Activated CD4-positive, alpha-beta T cell treated with anti-CD3 and anti-CD28 coated beads, Interleukin-2, amount 10 ng/mL, durations not matched to agents 24 days and 14 days (primary cell): ENCODE measurements at regions not wholly inside any gene's neighbourhood (a gene's known extent, or its start where the extent isn't known, plus 50 kb on each side); places are given as distances from the start of the nearest gene placed in this dataset.

Experiments
- DNase-seq: peaks from one replicate; pipeline ENCODE4 v3.0.0; 2022
- H3K27ac Mint-ChIP-seq: one replicate; pipeline ENCODE4 v1.8.0; 2022; ENCODE audit warnings: mild to moderate bottlenecking, mixed read lengths
- H3K27me3 Mint-ChIP-seq: one replicate; pipeline ENCODE4 v1.8.0; 2022; ENCODE audit warnings: mixed read lengths
- H3K36me3 Mint-ChIP-seq: one replicate; pipeline ENCODE4 v1.8.0; 2022; ENCODE audit warnings: low read depth, mild to moderate bottlenecking, mixed read lengths
- H3K4me1 Mint-ChIP-seq: one replicate; pipeline ENCODE4 v1.8.0; 2021; ENCODE audit warnings: mixed read lengths
- H3K4me3 Mint-ChIP-seq: one replicate; pipeline ENCODE4 v1.8.0; 2022; ENCODE audit warnings: mild to moderate bottlenecking, moderate library complexity, mixed read lengths
- H3K9me3 Mint-ChIP-seq: one replicate; pipeline ENCODE4 v1.8.0; 2021; ENCODE audit warnings: mixed read lengths
- intact Hi-C: fragments of 100-400 bp; cut with micrococcal nuclease; formaldehyde crosslinking; loops from one replicate; pipeline ENCODE4 v1.15.1; 2023

- peaks cover 3% of the 10 kb centered on the region for H3K4me1 Mint-ChIP-seq
- H3K4me3 Mint-ChIP-seq, result no peak overlapping the region
- H3K27ac Mint-ChIP-seq, result no peak overlapping the region
- no peaks in the 10 kb centered on the region for H3K27me3 Mint-ChIP-seq
- DNase-seq, result no peak
- H3K36me3 Mint-ChIP-seq, result no peaks in the 10 kb centered on the region
- H3K9me3 Mint-ChIP-seq, result no peaks in the 10 kb centered on the region
- intact Hi-C loops, result no loop called here
Measured at GRCh38 chr6:141321493-141322347, 811.0 kb upstream of the GJE1 start.

- Mint-ChIP-seq H3K27me3 (no peaks in the 10 kb centered on the region), H3K4me3 (no peak overlapping the region), H3K36me3 (no peaks in the 10 kb centered on the region), H3K4me1 (no peaks in the 10 kb centered on the region), H3K27ac (no peak overlapping the region), H3K9me3 (no peaks in the 10 kb centered on the region)
- intact Hi-C loops, result no loop called here
- no peak for DNase-seq
Measured at GRCh38 chr6:141316236-141316635, 816.5 kb upstream of the GJE1 start.

GRCh38 chr6:141313986-141314385 lies 818.7 kb upstream of the GJE1 start:
- no peaks in the 10 kb centered on the region for H3K27me3 Mint-ChIP-seq
- H3K27ac Mint-ChIP-seq, result no peak overlapping the region
- H3K4me1 Mint-ChIP-seq, result no peaks in the 10 kb centered on the region
- no peaks in the 10 kb centered on the region for H3K9me3 Mint-ChIP-seq
- no peak overlapping the region for H3K4me3 Mint-ChIP-seq
- intact Hi-C loops, result no loop called here
- H3K36me3 Mint-ChIP-seq, result no peaks in the 10 kb centered on the region
- no peak for DNase-seq

GRCh38 chr6:141309295-141309694 lies 823.4 kb upstream of the GJE1 start:
- Mint-ChIP-seq H3K27me3 (no peaks in the 10 kb centered on the region), H3K4me3 (no peak overlapping the region), H3K36me3 (no peaks in the 10 kb centered on the region), H3K9me3 (no peaks in the 10 kb centered on the region), H3K27ac (no peak overlapping the region), H3K4me1 (no peaks in the 10 kb centered on the region)
- DNase-seq, result no peak
- intact Hi-C loops, result loop anchor here (1.0 kb wide), 1 partner anchor 253 kb away; no protein-coding TSS in a partner anchor

GRCh38 chr6:141307309-141307998 lies 825.3 kb upstream of the GJE1 start:
- Mint-ChIP-seq H3K36me3 (no peaks in the 10 kb centered on the region), H3K27ac (no peak overlapping the region), H3K4me1 (no peaks in the 10 kb centered on the region), H3K9me3 (no peaks in the 10 kb centered on the region), H3K27me3 (no peaks in the 10 kb centered on the region), H3K4me3 (no peak overlapping the region)
- intact Hi-C loops, result loop anchor here (1.0 kb wide), 1 partner anchor 176 kb away; no protein-coding TSS in a partner anchor
- no peak for DNase-seq

- no peaks in the 10 kb centered on the region for H3K27me3 Mint-ChIP-seq
- H3K36me3 Mint-ChIP-seq, result no peaks in the 10 kb centered on the region
- intact Hi-C loops, result no loop called here
- H3K4me1 Mint-ChIP-seq, result no peaks in the 10 kb centered on the region
- H3K4me3 Mint-ChIP-seq, result no peak overlapping the region
- no peaks in the 10 kb centered on the region for H3K9me3 Mint-ChIP-seq
- no peak overlapping the region for H3K27ac Mint-ChIP-seq
- DNase-seq, result no peak
Measured at GRCh38 chr6:141303907-141304306, 828.8 kb upstream of the GJE1 start.

- Mint-ChIP-seq H3K9me3 (no peaks in the 10 kb centered on the region), H3K27me3 (no peaks in the 10 kb centered on the region), H3K4me3 (no peak overlapping the region), H3K36me3 (no peaks in the 10 kb centered on the region), H3K4me1 (no peaks in the 10 kb centered on the region), H3K27ac (no peak overlapping the region)
- DNase-seq, result no peak
- intact Hi-C loops, result no loop called here
Measured at GRCh38 chr6:141301779-141302178, 830.9 kb upstream of the GJE1 start.

GRCh38 chr6:141290941-141291721 lies 841.6 kb upstream of the GJE1 start:
- no peak overlapping the region for H3K27ac Mint-ChIP-seq
- no peak overlapping the region for H3K4me3 Mint-ChIP-seq
- H3K4me1 Mint-ChIP-seq, result no peaks in the 10 kb centered on the region
- intact Hi-C loops, result no loop called here
- no peak for DNase-seq
- H3K27me3 Mint-ChIP-seq, result peaks cover 2% of the 10 kb centered on the region
- H3K9me3 Mint-ChIP-seq, result no peaks in the 10 kb centered on the region
- no peaks in the 10 kb centered on the region for H3K36me3 Mint-ChIP-seq

GRCh38 chr6:141288947-141289346 lies 843.8 kb upstream of the GJE1 start:
- no peaks in the 10 kb centered on the region for H3K9me3 Mint-ChIP-seq
- no peak for DNase-seq
- intact Hi-C loops, result no loop called here
- no peak overlapping the region for H3K27ac Mint-ChIP-seq
- H3K27me3 Mint-ChIP-seq, result peaks cover 2% of the 10 kb centered on the region
- H3K36me3 Mint-ChIP-seq, result no peaks in the 10 kb centered on the region
- no peaks in the 10 kb centered on the region for H3K4me1 Mint-ChIP-seq
- H3K4me3 Mint-ChIP-seq, result no peak overlapping the region

GRCh38 chr6:141282263-141282662 lies 850.5 kb upstream of the GJE1 start:
- Mint-ChIP-seq H3K27me3 (no peaks in the 10 kb centered on the region), H3K4me1 (no peaks in the 10 kb centered on the region), H3K36me3 (no peaks in the 10 kb centered on the region), H3K9me3 (no peaks in the 10 kb centered on the region), H3K27ac (no peak overlapping the region), H3K4me3 (no peak overlapping the region)
- intact Hi-C loops, result no loop called here
- no peak for DNase-seq

GRCh38 chr6:141269684-141270083 lies 863.0 kb upstream of the GJE1 start:
- no peaks in the 10 kb centered on the region for H3K36me3 Mint-ChIP-seq
- DNase-seq, result no peak
- intact Hi-C loops, result no loop called here
- no peaks in the 10 kb centered on the region for H3K9me3 Mint-ChIP-seq
- H3K27ac Mint-ChIP-seq, result no peak overlapping the region
- H3K27me3 Mint-ChIP-seq, result no peaks in the 10 kb centered on the region
- no peaks in the 10 kb centered on the region for H3K4me1 Mint-ChIP-seq
- H3K4me3 Mint-ChIP-seq, result no peak overlapping the region

GRCh38 chr6:141267420-141267819 lies 865.3 kb upstream of the GJE1 start:
- intact Hi-C loops, result no loop called here
- Mint-ChIP-seq H3K4me1 (no peaks in the 10 kb centered on the region), H3K36me3 (no peaks in the 10 kb centered on the region), H3K9me3 (no peaks in the 10 kb centered on the region), H3K4me3 (no peak overlapping the region), H3K27me3 (peaks cover 2% of the 10 kb centered on the region), H3K27ac (no peak overlapping the region)
- no peak for DNase-seq

- peaks cover 2% of the 10 kb centered on the region for H3K27me3 Mint-ChIP-seq
- no peaks in the 10 kb centered on the region for H3K36me3 Mint-ChIP-seq
- H3K27ac Mint-ChIP-seq, result no peak overlapping the region
- no peak overlapping the region for H3K4me3 Mint-ChIP-seq
- no peak for DNase-seq
- H3K9me3 Mint-ChIP-seq, result no peaks in the 10 kb centered on the region
- no peaks in the 10 kb centered on the region for H3K4me1 Mint-ChIP-seq
- intact Hi-C loops, result no loop called here
Measured at GRCh38 chr6:141265756-141266623, 866.7 kb upstream of the GJE1 start.
